Testis (tissue), 2 donors: ENCODE measurements at regions not wholly inside any gene's neighbourhood (a gene's known extent, or its start where the extent isn't known, plus 50 kb on each side); places are given as distances from the start of the nearest gene placed in this dataset.

Experiments
- POLR2A ChIP-seq: fragments of 450-650 bp; IDR thresholded peaks from one replicate; pipeline ENCODE4 v1.6.1; 2017; ENCODE audit warnings: antibody characterized with exemption, mild to moderate bottlenecking, moderate library complexity
- TF ChIP-seq, protein P1 (sequence below), 3 experiments: fragments of 450-650 bp in 2 of 3; fragments of 200-600 bp in 1 of 3; sonication (generic) in 1 of 3; IDR thresholded peaks; one replicate each; pipeline ENCODE4 v1.5.1; 2016 to 2019; ENCODE audit warnings: antibody characterized with exemption in 3 of 3, mild to moderate bottlenecking in 2 of 3, moderate library complexity in 1 of 3

DNA sequence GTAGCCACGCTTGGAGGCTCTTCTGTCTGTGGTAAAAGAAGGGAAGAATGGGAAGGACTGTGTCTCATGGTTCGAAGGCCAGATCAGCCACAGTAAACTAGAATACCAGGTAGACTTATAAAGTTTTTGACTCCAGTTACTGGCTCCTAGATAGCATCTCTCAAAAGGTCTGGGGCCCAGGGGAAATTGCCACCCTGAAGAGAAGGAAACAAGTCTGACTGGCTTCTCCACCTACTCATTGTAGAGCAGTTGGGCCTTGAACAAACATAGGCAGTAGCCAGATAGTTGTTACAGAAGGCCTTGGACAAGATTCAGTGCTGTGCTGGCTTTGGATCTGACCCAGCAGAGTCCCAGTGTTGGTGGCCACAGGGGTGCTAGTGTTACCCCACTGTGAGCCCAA is 890.4 kb downstream of the EFNA5 start:
- TF ChIP-seq, protein P1, sequence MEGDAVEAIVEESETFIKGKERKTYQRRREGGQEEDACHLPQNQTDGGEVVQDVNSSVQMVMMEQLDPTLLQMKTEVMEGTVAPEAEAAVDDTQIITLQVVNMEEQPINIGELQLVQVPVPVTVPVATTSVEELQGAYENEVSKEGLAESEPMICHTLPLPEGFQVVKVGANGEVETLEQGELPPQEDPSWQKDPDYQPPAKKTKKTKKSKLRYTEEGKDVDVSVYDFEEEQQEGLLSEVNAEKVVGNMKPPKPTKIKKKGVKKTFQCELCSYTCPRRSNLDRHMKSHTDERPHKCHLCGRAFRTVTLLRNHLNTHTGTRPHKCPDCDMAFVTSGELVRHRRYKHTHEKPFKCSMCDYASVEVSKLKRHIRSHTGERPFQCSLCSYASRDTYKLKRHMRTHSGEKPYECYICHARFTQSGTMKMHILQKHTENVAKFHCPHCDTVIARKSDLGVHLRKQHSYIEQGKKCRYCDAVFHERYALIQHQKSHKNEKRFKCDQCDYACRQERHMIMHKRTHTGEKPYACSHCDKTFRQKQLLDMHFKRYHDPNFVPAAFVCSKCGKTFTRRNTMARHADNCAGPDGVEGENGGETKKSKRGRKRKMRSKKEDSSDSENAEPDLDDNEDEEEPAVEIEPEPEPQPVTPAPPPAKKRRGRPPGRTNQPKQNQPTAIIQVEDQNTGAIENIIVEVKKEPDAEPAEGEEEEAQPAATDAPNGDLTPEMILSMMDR (IDR thresholded peaks at IDR 0.05): no peak
- no peak for TF ChIP-seq POLR2A
